GF-D8 (cell line): ENCODE measurements at regions not wholly inside any gene's neighbourhood (a gene's known extent, or its start where the extent isn't known, plus 50 kb on each side); places are given as distances from the start of the nearest gene placed in this dataset.

Experiments
- DNase-seq: peaks from one replicate; lab custom pipeline; 2025; lab: John Stamatoyannopoulos, UW

GRCh38 chr5:168159425-168159824 lies 132.0 kb upstream of the WWC1 start:
- DNase-seq, result no peak

DNA sequence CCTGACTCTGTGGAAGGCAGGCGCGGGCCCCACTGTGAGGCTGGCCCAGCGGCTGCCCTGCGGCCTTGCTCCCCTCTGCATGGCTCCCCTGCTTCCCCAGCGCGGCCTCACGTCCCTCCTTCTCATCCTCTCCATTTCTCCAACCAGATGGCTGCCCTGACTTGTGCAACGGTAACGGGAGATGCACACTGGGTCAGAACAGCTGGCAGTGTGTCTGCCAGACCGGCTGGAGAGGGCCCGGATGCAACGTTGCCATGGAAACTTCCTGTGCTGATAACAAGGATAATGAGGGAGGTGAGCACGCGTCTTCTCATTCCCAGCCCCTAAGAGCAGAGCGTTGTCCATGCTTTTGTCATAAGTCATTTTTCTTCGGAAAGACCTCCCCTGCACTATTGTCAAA lies 129.0 kb upstream of the WWC1 start:
- DNase-seq, result no peak

- no peak for DNase-seq
Observed at GRCh38 chr5:168163966-168164365, 127.5 kb upstream of the WWC1 start.

DNA sequence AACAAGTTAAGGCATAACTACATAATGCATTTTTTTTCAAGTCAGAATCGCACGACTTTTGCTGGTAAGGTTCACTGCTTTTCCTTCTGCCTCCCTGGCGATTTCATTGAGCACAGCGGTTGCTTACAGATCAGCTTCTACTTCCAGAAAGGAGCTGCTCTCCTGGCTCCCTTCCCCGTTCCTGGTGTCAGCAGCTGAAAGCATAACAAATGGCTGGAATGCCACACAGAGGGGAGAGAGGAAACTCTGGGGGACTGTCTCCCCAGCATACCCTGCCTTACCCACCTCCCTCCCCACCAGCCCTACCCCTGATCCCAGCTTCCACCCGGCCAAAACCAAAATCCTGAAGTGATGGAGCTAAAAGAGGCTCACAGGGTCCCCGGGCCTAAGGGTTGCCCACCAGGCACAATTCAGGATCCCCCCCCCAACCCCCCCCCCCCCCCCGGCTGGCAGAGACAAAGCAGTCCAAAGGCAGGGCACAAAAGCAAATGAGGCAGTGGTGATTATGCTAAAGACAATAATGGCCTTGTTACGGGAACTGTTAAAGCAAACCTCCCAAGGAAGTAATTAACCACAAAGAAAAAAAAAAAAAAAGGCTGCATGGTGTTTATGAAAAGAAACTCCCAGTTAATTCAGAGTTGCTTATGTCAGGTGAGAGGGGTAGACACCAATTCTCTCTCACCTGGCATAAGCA lies 126.1 kb upstream of the WWC1 start:
- no peak for DNase-seq

DNA sequence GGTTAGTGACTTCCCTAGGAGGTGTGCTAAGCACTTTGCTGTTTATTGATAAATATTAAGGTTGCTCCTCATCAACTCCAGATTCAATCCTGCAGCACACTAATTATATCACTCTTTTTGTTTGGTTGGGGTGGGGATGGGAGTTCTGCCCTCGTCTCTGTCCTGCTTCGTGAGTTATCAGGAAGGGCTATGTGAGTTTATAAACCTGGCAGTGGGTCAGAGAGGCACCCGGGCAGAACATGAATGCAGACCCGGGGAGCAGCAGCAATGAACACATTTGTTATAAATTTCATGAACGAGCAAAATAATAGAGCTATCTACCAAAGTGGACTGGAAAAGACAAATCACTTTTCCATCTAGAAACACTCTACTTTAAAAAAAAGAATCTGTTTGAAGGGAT lies 125.5 kb upstream of the WWC1 start:
- no peak for DNase-seq

DNA sequence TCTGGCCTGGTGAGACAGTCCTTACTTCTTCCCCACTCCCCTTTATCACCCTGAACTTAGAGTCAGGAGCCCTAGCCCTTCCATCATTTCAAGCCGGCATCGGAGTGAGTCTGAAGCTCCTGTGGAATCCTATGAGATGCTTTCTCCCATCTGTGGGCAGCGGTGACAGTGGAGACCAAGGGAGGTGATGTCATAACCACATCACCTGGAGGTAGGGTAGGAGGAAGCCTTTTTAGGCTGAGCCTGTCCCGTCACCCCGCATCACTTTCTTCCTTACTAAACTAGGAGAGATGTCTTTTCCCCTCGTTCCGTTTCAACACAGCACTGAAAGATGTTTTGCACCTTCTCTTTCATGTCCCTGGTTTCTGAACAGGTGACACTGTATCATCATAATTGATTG lies 124.1 kb upstream of the WWC1 start:
- no peak for DNase-seq

- no peak for DNase-seq
Observed at GRCh38 chr5:168168978-168169698, 122.3 kb upstream of the WWC1 start.

DNA sequence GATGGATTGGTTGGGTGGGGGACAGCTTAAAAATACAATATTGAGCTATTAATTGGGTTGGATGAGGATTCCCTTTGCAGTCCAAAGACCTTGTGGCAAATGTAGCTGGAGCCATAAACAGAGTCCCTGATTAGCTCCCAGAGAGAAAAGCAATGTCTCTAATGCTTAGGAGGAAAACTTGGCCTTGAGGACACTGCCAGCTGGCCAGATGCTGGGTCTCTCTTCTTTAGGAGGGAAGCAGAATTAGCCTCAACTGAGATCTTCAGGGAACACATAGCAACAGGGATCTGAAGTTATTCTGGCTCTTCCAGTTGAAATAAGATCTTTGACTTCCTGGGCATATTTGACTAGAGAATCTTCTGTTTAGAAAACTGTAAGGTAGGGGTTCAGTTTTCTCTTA lies 121.7 kb upstream of the WWC1 start:
- no peak for DNase-seq

GRCh38 chr5:168171901-168172759 lies 119.3 kb upstream of the WWC1 start:
- DNase-seq, result no peak

GRCh38 chr5:168172760-168173223 lies 118.7 kb upstream of the WWC1 start:
- DNase-seq, result no peak

- DNase-seq, result no peak
Observed at GRCh38 chr5:168174376-168174775, 117.1 kb upstream of the WWC1 start.

DNA sequence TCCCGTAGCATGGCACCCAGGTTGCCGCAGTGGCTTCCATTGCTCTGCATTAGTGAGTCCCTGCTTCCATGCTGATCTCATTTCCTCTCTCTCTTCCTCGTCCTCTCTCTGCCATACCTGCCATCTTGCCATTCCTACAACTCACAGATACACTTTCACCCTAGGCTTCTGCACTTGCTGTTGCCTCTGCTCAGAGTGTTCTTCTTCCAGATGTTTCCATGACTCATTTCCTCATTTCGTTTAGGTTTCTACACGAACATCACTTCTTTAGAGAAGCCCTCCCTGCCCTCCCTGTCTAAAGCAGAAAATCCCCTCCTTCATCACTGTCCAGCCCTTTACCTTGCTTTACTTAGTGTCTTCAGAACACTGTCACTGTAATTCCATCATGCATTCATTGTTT lies 115.2 kb upstream of the WWC1 start:
- DNase-seq, result no peak

GRCh38 chr5:168176941-168177340 lies 114.5 kb upstream of the WWC1 start:
- DNase-seq, result no peak

DNA sequence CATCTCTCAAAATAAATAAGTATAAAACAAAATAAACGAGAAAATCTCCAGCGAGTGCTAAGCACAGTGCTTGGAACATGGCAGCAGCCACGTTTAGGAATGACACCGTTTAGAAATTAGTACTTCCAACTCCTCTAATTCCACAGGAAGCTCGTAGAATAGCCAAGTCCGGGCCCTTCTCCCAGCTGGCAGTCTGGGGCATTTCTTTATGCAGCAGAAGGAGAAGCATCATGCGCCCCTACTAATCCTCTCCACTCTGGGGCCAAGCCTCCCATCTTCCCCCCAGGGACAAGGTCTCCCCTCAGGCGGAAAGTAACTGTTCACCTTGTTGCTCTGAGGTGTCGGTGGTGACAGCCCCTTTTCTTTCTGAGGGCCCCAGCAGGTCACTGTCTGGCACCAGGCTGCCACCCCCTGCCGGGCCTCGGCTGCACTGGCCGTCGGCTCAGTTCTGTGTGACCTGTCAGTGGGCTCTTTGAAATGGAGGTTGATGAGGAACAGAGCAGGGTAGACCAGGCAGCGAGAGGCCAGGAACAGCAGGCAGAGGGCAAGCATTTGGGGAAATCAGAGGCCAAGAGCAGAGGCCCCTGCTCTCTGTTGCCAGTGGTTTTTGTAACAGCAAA lies 113.5 kb upstream of the WWC1 start:
- DNase-seq, result no peak

DNA sequence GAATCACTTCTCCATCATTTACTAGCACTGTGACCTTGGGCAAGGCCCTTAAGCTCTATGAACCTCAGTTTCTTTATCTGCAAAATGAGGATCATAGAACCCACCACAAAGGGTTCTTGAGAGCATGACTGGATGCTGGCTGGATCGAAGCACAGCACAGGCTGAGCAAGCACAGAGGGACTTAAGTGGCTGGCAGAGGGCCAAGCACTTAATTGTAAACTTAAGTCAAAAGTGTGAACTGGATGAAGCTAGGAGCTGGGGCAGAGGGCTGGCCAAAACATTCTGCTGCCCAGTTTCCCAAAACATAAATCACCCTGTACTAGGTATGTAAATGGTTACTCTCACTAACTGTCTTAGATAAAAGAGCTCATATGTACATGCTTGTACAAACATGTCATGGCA lies 112.3 kb upstream of the WWC1 start:
- no peak for DNase-seq

DNA sequence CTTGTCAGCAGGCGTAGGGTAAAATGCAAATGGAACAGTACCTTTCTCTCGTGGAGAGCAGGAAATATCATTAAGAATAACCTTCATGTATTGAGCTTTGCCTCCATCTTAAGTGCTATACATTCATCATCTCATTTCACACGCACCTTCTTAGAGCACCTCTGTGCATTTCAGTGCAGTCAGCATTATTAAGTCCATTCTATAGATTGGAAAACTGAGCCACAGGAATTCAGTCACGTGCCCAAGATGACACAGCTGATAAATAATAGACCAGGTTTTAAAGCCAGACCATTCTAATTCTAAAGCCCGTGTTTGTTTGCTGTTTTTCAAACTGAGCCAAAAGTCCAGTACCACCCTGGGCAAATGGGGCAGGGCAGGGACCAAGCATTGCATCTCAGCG lies 109.2 kb upstream of the WWC1 start:
- no peak for DNase-seq

- DNase-seq, result no peak
Observed at GRCh38 chr5:168184103-168184502, 107.3 kb upstream of the WWC1 start.

GRCh38 chr5:168186289-168187074 lies 105.0 kb upstream of the WWC1 start:
- DNase-seq, result no peak

DNA sequence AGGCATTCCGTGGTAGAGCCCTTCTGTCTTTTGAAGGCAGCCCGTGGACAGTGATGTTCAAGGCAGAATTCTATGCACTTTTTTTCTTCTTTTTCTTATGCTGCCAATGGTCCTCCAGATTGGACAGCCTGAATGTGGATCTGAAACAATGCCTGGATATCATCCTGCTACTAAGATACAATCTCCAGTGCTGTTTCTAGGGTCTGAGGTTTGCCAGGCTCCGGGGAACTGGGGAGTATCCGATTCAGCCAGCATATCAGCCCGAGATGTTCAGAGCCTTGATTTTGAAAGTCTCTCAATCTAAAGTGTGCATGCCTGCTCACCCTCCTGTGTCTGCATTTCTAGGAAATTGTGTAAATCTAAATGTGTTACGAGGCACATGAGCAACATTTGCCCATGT lies 103.8 kb upstream of the WWC1 start:
- no peak for DNase-seq

DNA sequence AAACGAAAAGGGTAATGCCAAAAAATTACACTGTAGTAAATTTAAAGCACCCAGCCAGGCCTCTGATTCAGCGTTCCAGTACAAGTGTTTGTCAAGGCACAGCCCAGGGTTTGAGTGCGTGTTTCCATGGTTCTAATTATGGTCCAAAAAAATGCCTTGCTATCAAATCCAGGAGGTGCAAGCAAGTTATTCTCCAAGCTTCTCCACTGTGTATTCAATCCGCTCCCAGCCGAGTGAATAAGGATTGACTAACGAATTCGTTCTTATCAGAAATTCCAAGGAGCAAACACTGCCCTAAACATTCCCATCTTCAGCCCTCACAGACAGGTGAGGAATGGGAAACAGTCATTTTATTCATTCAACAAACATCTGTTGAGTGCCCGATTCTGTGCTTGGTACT lies 103.3 kb upstream of the WWC1 start:
- no peak for DNase-seq

DNA sequence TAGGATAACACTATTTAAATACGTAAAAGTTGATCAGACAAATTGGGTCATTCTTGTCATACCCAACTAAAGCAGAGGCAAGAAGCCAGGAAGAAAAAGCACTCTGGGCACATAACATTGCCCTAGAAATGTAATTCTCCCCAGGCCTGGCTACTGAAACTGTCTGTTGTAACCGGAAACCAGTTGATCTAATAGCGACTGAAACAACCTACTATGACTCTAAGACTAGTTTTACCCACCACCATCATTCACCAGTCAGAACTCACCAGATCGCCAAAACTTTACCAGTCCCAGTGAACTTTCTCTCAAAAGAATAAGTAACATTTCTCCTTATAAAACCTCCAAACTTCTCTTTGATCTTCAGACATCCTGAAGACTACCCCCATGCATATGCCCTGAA lies 99.3 kb upstream of the WWC1 start:
- no peak for DNase-seq
